Spleen (tissue), 7 donors: ENCODE measurements at regions not wholly inside any gene's neighbourhood (a gene's known extent, or its start where the extent isn't known, plus 50 kb on each side); places are given as distances from the start of the nearest gene placed in this dataset.

Experiments
- POLR2AphosphoS5 ChIP-seq, 3 donors: sonication (generic); formaldehyde crosslinking; IDR thresholded peaks; one replicate each; pipeline ENCODE4 v1.5.1; 2017; ENCODE audit warnings: antibody characterized with exemption in 3 of 3
- TF ChIP-seq, protein P1 (sequence below), 11 experiments: fragments of 200-600 bp in 7 of 11; fragments of 450-650 bp in 4 of 11; sonication (generic) in 4 of 11; IDR thresholded peaks in 8 of 11; conservative IDR thresholded peaks in 3 of 11; 1 replicate in 7 of 11; 2 replicates in 4 of 11; pipeline versions ENCODE4 v1.4.0 to v1.8.0; 2016 to 2021; ENCODE audit warnings: antibody characterized with exemption in 11 of 11, inconsistent platforms in 4 of 11, mild to moderate bottlenecking in 1 of 11
- donor health status: DM: no; HTN: no; CAD: no; lungs with moderate emphysema.
- donor health status: DM: no; HTN: no; CAD: no.
- donor health status: DM: no; HTN: no; CAD: no.

DNA sequence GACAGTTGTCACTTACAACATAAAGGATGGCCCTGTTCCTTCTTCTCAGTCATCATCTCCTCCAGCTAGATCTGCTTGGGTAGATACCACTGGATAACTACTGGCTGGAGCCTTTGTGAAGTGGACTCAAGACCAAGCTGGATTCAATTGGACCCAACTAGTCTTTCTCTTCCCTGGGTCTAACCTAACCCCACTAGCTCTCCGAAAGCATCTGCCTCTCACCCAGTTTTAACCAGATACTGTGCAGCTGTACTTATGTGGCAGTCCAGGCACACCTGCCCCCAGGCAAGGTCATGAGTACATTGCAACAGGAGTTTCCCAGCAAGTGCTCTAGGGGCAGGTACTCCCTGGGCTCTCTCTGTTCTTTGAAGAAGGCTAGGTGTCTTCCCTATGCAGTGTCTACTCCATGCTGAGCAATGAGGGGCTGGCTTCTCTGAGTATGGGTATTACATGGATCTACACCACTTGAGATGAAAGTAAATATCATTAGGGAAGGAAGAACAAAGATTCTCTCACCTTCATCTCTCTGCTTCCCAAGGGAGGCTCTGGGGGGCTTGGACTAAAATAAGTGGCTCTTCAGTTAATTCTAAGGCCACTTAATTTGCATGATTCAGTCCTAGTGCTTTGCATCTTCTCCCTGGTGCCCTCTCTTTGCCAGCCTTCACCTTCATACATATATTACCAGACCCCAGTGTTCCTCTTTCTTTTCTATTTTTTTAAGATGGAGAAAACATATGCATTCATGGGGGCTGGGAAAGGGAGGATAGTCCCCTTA is 236.1 kb downstream of the NXPE2 start:
- TF ChIP-seq, protein P1, sequence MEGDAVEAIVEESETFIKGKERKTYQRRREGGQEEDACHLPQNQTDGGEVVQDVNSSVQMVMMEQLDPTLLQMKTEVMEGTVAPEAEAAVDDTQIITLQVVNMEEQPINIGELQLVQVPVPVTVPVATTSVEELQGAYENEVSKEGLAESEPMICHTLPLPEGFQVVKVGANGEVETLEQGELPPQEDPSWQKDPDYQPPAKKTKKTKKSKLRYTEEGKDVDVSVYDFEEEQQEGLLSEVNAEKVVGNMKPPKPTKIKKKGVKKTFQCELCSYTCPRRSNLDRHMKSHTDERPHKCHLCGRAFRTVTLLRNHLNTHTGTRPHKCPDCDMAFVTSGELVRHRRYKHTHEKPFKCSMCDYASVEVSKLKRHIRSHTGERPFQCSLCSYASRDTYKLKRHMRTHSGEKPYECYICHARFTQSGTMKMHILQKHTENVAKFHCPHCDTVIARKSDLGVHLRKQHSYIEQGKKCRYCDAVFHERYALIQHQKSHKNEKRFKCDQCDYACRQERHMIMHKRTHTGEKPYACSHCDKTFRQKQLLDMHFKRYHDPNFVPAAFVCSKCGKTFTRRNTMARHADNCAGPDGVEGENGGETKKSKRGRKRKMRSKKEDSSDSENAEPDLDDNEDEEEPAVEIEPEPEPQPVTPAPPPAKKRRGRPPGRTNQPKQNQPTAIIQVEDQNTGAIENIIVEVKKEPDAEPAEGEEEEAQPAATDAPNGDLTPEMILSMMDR (IDR thresholded peaks at IDR 0.05 in 8 of 11, conservative IDR thresholded peaks at IDR 0.05 in 3 of 11) = no peak
- TF ChIP-seq POLR2AphosphoS5 (IDR thresholded peaks at IDR 0.05) = no peak
